HFFc6 (cell line): ENCODE measurements at regions not wholly inside any gene's neighbourhood (a gene's known extent, or its start where the extent isn't known, plus 50 kb on each side); places are given as distances from the start of the nearest gene placed in this dataset.

Experiments used
- DNase-seq: peaks from one replicate; pipeline ENCODE4 v3.0.0-alpha.2; 2018
- H3K27ac Mint-ChIP-seq: 2 replicates; pipeline ENCODE4 v1.8.0; 2020; ENCODE audit warnings: mild to moderate bottlenecking, mixed read lengths
- H3K27me3 Mint-ChIP-seq: 2 replicates; pipeline ENCODE4 v1.8.0; 2021; ENCODE audit warnings: mild to moderate bottlenecking, moderate library complexity, mixed read lengths; ENCODE audit not compliant: insufficient read depth
- H3K36me3 Mint-ChIP-seq: 2 replicates; pipeline ENCODE4 v1.8.0; 2021; ENCODE audit warnings: low read depth, mixed read lengths
- H3K4me1 Mint-ChIP-seq: 2 replicates; pipeline ENCODE4 v1.8.0; 2020; ENCODE audit warnings: low read depth, mixed read lengths
- H3K4me3 Mint-ChIP-seq: 2 replicates; pipeline ENCODE4 v1.8.0; 2020; ENCODE audit warnings: mild to moderate bottlenecking, moderate library complexity, mixed read lengths
- H3K9me3 Mint-ChIP-seq: 2 replicates; pipeline ENCODE4 v1.8.0; 2020; ENCODE audit warnings: mild to moderate bottlenecking, mixed read lengths
- CTCF ChIP-seq: fragments of 200-600 bp; sonication (generic); IDR thresholded peaks from 2 replicates; pipeline ENCODE4 v1.5.0; 2021; ENCODE audit warnings: antibody characterized with exemption, mild to moderate bottlenecking

DNA sequence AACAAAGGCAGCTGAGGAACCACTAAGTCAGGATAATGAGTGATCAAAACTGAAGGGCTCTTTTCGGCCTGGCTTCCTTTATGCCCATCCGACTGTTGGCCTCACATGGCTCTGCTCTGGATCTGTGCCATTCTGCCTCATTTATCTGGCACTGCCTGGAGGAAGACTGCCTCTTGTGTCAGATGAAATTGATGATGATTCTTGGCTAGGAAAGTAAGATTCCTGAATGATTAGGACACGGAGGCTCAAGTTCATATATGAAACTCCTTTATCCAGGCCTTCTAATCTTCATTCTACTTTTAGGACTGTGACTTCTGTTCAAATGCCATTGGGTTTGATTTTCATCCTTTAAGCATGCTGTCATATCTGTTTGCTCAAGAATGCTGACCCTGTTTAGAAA lies 475.4 kb upstream of the RPS6KA3 start:
- no peak for TF ChIP-seq CTCF
- peaks cover 3% of the 10 kb centered on the region; the same call in 1 of the 2 replicates for H3K9me3 Mint-ChIP-seq
- DNase-seq, result no peak
- H3K36me3 Mint-ChIP-seq, result no peaks in the 10 kb centered on the region
- H3K27me3 Mint-ChIP-seq, result no peaks in the 10 kb centered on the region
- no peak overlapping the region for H3K4me3 Mint-ChIP-seq
- no peaks in the 10 kb centered on the region for H3K4me1 Mint-ChIP-seq
- H3K27ac Mint-ChIP-seq, result no peak overlapping the region

DNA sequence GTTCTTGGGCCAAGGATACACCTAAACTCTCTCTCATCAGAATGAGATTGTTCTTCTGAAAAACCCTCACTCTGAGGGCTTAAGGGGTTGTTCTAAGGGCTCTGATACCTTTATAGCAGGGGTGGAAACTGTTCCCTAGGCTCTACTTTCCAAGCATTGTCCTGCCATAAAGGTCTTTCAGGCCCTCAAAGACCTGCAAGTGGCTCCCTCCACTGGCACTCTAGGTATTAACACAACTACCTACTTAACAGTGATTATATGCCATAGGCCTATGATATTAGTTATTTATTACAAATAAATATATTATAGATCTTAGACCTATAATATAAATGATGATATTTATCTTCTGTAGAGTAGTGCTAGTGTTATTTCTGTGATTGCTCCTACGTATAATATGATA lies 473.7 kb upstream of the RPS6KA3 start:
- peaks cover 9% of the 10 kb centered on the region for H3K9me3 Mint-ChIP-seq
- DNase-seq, result no peak
- no peaks in the 10 kb centered on the region for H3K27me3 Mint-ChIP-seq
- no peaks in the 10 kb centered on the region for H3K36me3 Mint-ChIP-seq
- no peak overlapping the region for H3K4me3 Mint-ChIP-seq
- TF ChIP-seq CTCF, result no peak
- no peak overlapping the region for H3K27ac Mint-ChIP-seq
- no peaks in the 10 kb centered on the region for H3K4me1 Mint-ChIP-seq

GRCh38 chrX:20739038-20739745 lies 472.5 kb upstream of the RPS6KA3 start:
- Mint-ChIP-seq H3K27ac (no peak overlapping the region), H3K4me1 (no peaks in the 10 kb centered on the region), H3K27me3 (no peaks in the 10 kb centered on the region), H3K4me3 (no peak overlapping the region), H3K9me3 (peaks cover 14% of the 10 kb centered on the region), H3K36me3 (no peaks in the 10 kb centered on the region)
- TF ChIP-seq CTCF, result no peak
- DNase-seq, result no peak

DNA sequence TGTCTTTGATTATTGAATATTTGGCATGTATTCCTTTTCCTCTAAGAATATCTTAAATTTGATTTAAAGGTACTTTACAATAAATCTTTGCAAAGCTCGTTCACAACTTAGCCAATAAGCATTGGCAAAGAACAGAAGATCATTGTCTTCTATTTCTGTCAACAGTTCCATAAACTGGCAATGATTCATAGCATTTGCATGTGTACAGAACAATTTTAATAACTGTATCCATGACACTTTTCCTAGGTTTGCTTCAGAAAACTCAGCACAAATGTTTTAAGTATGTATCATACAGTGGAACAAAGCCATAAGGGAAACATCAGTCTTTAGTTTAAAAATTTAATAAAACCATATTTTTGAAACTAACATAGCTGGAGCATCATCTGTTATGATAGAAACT lies 462.7 kb upstream of the RPS6KA3 start:
- DNase-seq, result no peak

DNA sequence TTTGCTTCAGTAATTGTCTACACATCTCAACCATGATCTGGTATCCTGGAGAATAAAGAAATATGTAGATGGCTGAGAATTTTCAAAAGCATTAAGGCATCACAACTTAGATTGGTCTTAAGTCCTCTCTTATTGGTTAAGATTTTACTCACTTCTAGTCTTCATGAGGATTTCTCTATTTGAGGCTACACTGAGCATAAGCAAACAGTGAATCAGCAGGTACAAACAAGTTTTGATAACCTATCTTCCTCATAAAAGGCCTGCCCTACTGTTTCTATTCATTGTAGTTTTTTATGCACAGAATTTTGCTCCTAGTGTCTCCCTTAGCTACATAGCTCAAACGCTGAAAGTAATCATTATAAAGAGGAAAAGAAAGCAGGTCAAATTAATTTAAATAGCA lies 460.7 kb upstream of the RPS6KA3 start:
- Mint-ChIP-seq H3K9me3 (no peaks in the 10 kb centered on the region; the same call in 1 of the 2 replicates), H3K27me3 (no peaks in the 10 kb centered on the region), H3K27ac (no peak overlapping the region), H3K36me3 (no peaks in the 10 kb centered on the region), H3K4me1 (no peaks in the 10 kb centered on the region), H3K4me3 (no peak overlapping the region)
- no peak for TF ChIP-seq CTCF
- DNase-seq, result no peak

More for the DNA sequence above, 462.7 kb upstream of the RPS6KA3 start:
- Mint-ChIP-seq H3K27me3 (no peaks in the 10 kb centered on the region), H3K4me1 (no peaks in the 10 kb centered on the region), H3K27ac (no peak overlapping the region), H3K9me3 (peaks cover 4% of the 10 kb centered on the region), H3K4me3 (no peak overlapping the region), H3K36me3 (no peaks in the 10 kb centered on the region)
- TF ChIP-seq CTCF, result no peak
